GM12878 (cell line): ENCODE measurements at regions not wholly inside any gene's neighbourhood (a gene's known extent, or its start where the extent isn't known, plus 50 kb on each side); places are given as distances from the start of the nearest gene placed in this dataset.

Source experiments
- ATAC-seq: fragments of 200-7000 bp; cut with Tn5 transposase; 3 replicates; pipeline ENCODE4 v1.9.1; 2020; ENCODE audit warnings: mild to moderate bottlenecking, moderate library complexity
- BruUV-seq: library from RNA; stranded (reverse); fragments of 400-500 nt; replicated peaks from 2 replicates; lab custom pipeline; 2021; lab: Mats Ljungman, UMichigan
- CTCF ChIA-PET: fragments of 300-600 bp; sonication (Branson Sonifier 250); formaldehyde crosslinking; extraction: SDS; loops from one replicate; lab custom pipeline; 2021; ENCODE audit warnings: inconsistent platforms; lab: Yijun Ruan, JAX
- POLR2A ChIA-PET: fragments of 350-600 bp; formaldehyde crosslinking; extraction: SDS; loops from one replicate; lab custom pipeline; 2021; ENCODE audit warnings: inconsistent platforms; lab: Charles Lee
- RAD21 ChIA-PET: fragments of 300-600 bp; sonication (Branson Sonifier 250); formaldehyde crosslinking; loops from one replicate; lab custom pipeline; 2023; ENCODE audit warnings: antibody characterized with exemption; ENCODE audit not compliant: unreplicated experiment; lab: Charles Lee
- SMC1A ChIA-PET: fragments of 300-600 bp; sonication (Branson Sonifier 250); formaldehyde crosslinking; loops from one replicate; lab custom pipeline; 2023; ENCODE audit not compliant: unreplicated experiment, uncharacterized antibody; lab: Charles Lee
- DNase-seq: peaks from one replicate; pipeline ENCODE4 v3.0.0-alpha.2; 2011; ENCODE audit warnings: low read depth, low spot score
- FAIRE-seq: peaks from 3 replicates; lab custom pipeline; 2011; peaks lifted over from hg19 to GRCh38; lab: Jason Lieb, UNC
- H2AFZ ChIP-seq: 2 replicates; pipeline ENCODE4 v1.6.0; 2011; ENCODE audit warnings: low read depth, low read length, control low read depth; ENCODE audit not compliant: control insufficient read depth
- H3K27ac ChIP-seq: 2 replicates; pipeline ENCODE4 v1.5.1; 2011; ENCODE audit warnings: control low read depth; ENCODE audit not compliant: control insufficient read depth, insufficient read depth
- H3K27me3 ChIP-seq, 2 experiments: replicated peaks in 1 of 2; 2 replicates each; pipeline versions ENCODE4 v1.6.0 to v1.6.1; 2011; ENCODE audit warnings: low read length in 1 of 2; ENCODE audit not compliant: control insufficient read depth in 2 of 2, insufficient read depth in 2 of 2
- H3K36me3 ChIP-seq, 2 experiments: 2 replicates each; pipeline ENCODE4 v1.5.1; 2011; ENCODE audit warnings: low read length in 1 of 2; ENCODE audit not compliant: control insufficient read depth in 2 of 2, insufficient read depth in 2 of 2
- H3K4me1 ChIP-seq: 2 replicates; pipeline ENCODE4 v1.6.1; 2011; ENCODE audit warnings: mild to moderate bottlenecking, low read length, moderate library complexity, mixed read lengths; ENCODE audit not compliant: control insufficient read depth, insufficient read depth
- H3K4me2 ChIP-seq: 2 replicates; pipeline ENCODE4 v1.6.0; 2011; ENCODE audit warnings: control low read depth; ENCODE audit not compliant: control insufficient read depth, insufficient read depth
- H3K4me3 ChIP-seq: fragments of 200-600 bp; sonication (generic); 2 replicates; pipeline ENCODE4 v1.5.1; 2016
- H3K79me2 ChIP-seq: 2 replicates; pipeline ENCODE4 v1.6.0; 2011; ENCODE audit warnings: low read length; ENCODE audit not compliant: control insufficient read depth, insufficient read depth
- H3K9ac ChIP-seq: 2 replicates; pipeline ENCODE4 v1.8.0; 2011; ENCODE audit warnings: low read length, control low read depth, mixed read lengths; ENCODE audit not compliant: control insufficient read depth, insufficient read depth
- H3K9me3 ChIP-seq: replicated peaks from 3 replicates; pipeline ENCODE4 v1.5.1; 2011; ENCODE audit warnings: mild to moderate bottlenecking, low read length; ENCODE audit not compliant: control insufficient read depth, insufficient read depth
- H4K20me1 ChIP-seq: 2 replicates; pipeline ENCODE4 v1.6.0; 2011; ENCODE audit not compliant: control insufficient read depth, insufficient read depth
- EZH2 ChIP-seq: IDR thresholded peaks from 2 replicates; pipeline ENCODE4 v1.6.1; 2012; ENCODE audit warnings: low read depth, mild to moderate bottlenecking, control low read depth, inconsistent platforms, low read length, borderline replicate concordance; ENCODE audit not compliant: control insufficient read depth
- ZBTB40 ChIP-seq: fragments of 450-650 bp; IDR thresholded peaks from 2 replicates; pipeline ENCODE4 v1.6.1; 2016; ENCODE audit warnings: mild to moderate bottlenecking, moderate library complexity, borderline replicate concordance
- WGBS: methylation state at CpG from one replicate; pipeline ENCODE4 v1.1.6; 2016; ENCODE audit warnings: low lambda C conversion rate; ENCODE audit not compliant: insufficient replicate concordance, insufficient coverage; ENCODE audit errors: missing lambda C conversion rate; 5-methylcytosine and 5-hydroxymethylcytosine counted together
- in situ Hi-C: fragments of 300-500 bp; cut with MboI; formaldehyde crosslinking; loops from 9 replicates; pipeline ENCODE4 v1.14.3; 2018; ENCODE audit warnings: mixed read lengths
- intact Hi-C: fragments of 100-400 bp; cut with micrococcal nuclease; formaldehyde crosslinking; loops from one replicate; pipeline ENCODE4 v1.14.2; 2022; ENCODE audit not compliant: unreplicated experiment
- TF ChIP-seq, protein P1 (sequence below): fragments of 450-650 bp; conservative IDR thresholded peaks from 2 replicates; pipeline ENCODE4 v1.6.1; 2017; ENCODE audit warnings: mild to moderate bottlenecking, moderate library complexity
- TF ChIP-seq, protein P2 (sequence below): fragments of 450-650 bp; IDR thresholded peaks from 2 replicates; pipeline ENCODE4 v1.6.1; 2017; ENCODE audit warnings: borderline replicate concordance

- ChIA-PET SMC1A (no interaction called here), CTCF (no interaction called here), RAD21 (no interaction called here), POLR2A (no interaction called here)
- no peaks in the 10 kb centered on the region for H3K36me3 ChIP-seq
- H4K20me1 ChIP-seq, result no peaks in the 10 kb centered on the region
- H3K9me3 ChIP-seq, result no peaks in the 10 kb centered on the region
- H3K9ac ChIP-seq, result no peak overlapping the region
- no peak overlapping the region for H3K4me3 ChIP-seq
- H3K79me2 ChIP-seq, result no peaks in the 10 kb centered on the region
- no peak for FAIRE-seq
- no peak overlapping the region for H3K4me2 ChIP-seq
- intact Hi-C loops (no loop called here), in situ Hi-C loops (loop anchor here (5.0 kb wide), 1 partner anchor 264 kb away; no protein-coding TSS in a partner anchor)
- WGBS, result 52% methylated on average over 4 of the region's 4 CpGs
- no peak overlapping the region for H3K27ac ChIP-seq
- no peak for DNase-seq
- TF ChIP-seq, protein P1, sequence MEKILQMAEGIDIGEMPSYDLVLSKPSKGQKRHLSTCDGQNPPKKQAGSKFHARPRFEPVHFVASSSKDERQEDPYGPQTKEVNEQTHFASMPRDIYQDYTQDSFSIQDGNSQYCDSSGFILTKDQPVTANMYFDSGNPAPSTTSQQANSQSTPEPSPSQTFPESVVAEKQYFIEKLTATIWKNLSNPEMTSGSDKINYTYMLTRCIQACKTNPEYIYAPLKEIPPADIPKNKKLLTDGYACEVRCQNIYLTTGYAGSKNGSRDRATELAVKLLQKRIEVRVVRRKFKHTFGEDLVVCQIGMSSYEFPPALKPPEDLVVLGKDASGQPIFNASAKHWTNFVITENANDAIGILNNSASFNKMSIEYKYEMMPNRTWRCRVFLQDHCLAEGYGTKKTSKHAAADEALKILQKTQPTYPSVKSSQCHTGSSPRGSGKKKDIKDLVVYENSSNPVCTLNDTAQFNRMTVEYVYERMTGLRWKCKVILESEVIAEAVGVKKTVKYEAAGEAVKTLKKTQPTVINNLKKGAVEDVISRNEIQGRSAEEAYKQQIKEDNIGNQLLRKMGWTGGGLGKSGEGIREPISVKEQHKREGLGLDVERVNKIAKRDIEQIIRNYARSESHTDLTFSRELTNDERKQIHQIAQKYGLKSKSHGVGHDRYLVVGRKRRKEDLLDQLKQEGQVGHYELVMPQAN, result no peak
- TF ChIP-seq ZBTB40, result no peak
- TF ChIP-seq, protein P2, sequence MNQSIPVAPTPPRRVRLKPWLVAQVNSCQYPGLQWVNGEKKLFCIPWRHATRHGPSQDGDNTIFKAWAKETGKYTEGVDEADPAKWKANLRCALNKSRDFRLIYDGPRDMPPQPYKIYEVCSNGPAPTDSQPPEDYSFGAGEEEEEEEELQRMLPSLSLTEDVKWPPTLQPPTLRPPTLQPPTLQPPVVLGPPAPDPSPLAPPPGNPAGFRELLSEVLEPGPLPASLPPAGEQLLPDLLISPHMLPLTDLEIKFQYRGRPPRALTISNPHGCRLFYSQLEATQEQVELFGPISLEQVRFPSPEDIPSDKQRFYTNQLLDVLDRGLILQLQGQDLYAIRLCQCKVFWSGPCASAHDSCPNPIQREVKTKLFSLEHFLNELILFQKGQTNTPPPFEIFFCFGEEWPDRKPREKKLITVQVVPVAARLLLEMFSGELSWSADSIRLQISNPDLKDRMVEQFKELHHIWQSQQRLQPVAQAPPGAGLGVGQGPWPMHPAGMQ, result no peak
- TF ChIP-seq EZH2, result no peak
- peaks cover 0 to 2% of the 10 kb centered on the region in 2 experiments; a peak in 2 of 4 replicates for H3K27me3 ChIP-seq
- no peak overlapping the region for H2AFZ ChIP-seq
- ATAC-seq, result no peak
- BruUV-seq, result no TSS peak
- H3K4me1 ChIP-seq, result no peaks in the 10 kb centered on the region
These were observed 149.2 kb upstream of the SLC24A5 start for GRCh38 chr15:47971637-47972036.
